ENCODE measurements at regions not wholly inside any gene's neighbourhood (a gene's known extent, or its start where the extent isn't known, plus 50 kb on each side); places are given as distances from the start of the nearest gene placed in this dataset.
"Not testable (repeated sequence)": the region's sequence is repeated elsewhere in the genome, so short reads cannot be mapped to it uniquely, and the experiment has no call there.

DNA sequence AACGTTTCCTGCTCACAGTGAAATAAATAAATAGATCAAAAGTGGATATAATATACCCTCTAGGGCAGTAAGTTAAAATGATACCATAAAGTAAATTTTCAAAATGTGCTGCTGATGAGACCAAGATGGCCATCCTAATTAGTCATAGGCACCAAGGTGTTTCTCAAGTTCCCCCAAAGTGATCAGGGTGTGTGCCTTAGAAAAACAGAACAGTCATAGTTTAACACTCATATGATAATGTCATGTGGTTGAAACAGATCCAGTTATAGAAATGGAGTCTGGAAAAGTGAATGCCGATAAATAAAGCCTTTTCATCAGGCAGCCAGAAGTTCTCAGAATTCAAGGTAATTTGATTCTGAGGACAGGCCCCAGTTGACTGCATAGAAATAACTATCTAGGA is 161.5 kb upstream of the CDKN2B start:
- Histone ChIP-seq H3K36me3 (ENCODE audit: control insufficient read depth, insufficient read depth, low read length) (no peaks in the 10 kb centered on the region), H3K27me3 (ENCODE audit: control insufficient read depth, insufficient read depth, low read length) (no peaks in the 10 kb centered on the region), H3K9me3 (ENCODE audit: control insufficient read depth, low read depth, low read length) (no peaks in the 10 kb centered on the region), H3K4me1 (ENCODE audit: control insufficient read depth, insufficient read depth, low read length) (peaks cover 11% of the 10 kb centered on the region), H3K4me3 (ENCODE audit: low read length) (no peak overlapping the region), H3K27ac (ENCODE audit: low read length) (no peak overlapping the region)
- 88% methylated on average over 2 of the region's 2 CpGs for WGBS (ENCODE audit: insufficient coverage, low lambda C conversion rate)
- DNase-seq = no peak

DNA sequence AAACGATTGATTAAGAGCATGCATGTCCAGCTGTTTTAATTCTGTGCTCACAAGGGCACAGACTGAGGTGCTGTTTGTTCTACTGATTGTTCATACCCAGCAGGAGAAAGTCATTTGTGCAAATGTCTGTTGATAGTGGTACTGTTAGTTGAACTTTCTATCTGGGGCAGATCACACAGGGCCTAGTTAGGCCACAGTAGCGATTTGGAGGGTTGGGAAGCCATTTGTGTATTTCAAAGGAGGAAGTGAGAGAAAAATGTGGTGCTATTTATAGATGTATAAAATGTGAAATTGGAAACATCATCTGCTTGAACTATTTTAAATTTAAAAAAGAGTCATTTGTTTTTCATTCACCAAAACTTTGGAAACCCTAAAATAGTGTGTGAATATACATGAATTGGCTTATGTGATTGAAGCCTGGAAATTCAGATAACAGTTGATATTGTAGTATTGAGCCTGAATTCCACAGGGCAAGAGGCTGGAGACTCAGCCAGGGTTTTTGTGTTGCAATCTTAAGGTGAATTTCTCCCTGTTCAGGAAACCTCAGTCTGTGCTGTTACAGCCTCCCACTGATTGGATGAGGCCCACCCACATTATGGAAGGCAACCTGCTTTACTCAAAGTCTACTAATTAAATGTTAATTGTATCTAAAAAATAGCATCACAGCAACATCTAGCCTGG is 162.0 kb upstream of the CDKN2B start:
- Histone ChIP-seq H3K36me3 (ENCODE audit: control insufficient read depth, insufficient read depth, low read length) (no peaks in the 10 kb centered on the region), H3K4me3 (ENCODE audit: low read length) (no peak overlapping the region), H3K9me3 (ENCODE audit: control insufficient read depth, low read depth, low read length) (no peaks in the 10 kb centered on the region), H3K27me3 (ENCODE audit: control insufficient read depth, insufficient read depth, low read length) (no peaks in the 10 kb centered on the region), H3K4me1 (ENCODE audit: control insufficient read depth, insufficient read depth, low read length) (peaks cover 11% of the 10 kb centered on the region), H3K27ac (ENCODE audit: low read length) (no peak overlapping the region)
- no CpG with 5 or more reads among the region's 2 CpGs for WGBS (ENCODE audit: insufficient coverage, low lambda C conversion rate)
- no peak for DNase-seq

DNA sequence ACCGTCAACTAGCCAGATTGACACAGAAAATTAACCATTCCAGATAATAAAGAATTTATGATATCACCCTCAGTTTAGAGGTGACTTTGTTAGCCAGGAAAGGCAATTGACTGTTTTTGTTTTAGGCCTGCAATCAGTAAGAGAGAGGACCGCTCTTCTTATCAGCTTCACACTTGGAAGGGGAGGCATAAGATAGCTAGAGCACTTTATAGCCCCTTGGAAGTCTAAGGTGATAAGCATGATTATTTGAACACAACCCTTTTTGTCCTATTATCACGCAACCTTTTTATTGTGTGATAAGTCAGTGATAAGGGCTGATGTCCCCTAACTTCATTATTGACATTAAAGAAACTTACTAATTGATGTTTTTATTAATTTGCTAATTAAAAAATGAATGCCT is 162.6 kb upstream of the CDKN2B start:
- WGBS (ENCODE audit: insufficient coverage, low lambda C conversion rate) = no CpG with 5 or more reads among the region's 3 CpGs

DNA sequence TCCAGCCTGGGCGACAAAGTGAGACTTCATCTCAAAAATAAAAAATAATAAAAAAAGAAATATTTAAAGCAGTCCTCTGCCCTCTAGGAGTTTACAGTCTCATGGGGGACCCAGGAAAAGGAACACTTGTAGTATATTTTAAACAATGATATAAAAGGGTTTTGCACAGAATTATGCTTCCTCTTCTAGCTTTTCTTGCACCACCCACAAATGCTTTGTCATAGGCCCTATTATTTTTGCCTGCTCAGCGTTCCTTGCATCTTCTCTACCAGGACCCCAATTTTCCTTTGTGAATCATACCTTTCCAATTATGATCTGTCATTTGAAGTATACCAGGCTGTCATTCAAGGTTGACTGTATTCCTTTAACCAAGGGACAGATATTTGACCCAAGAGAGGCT is 164.8 kb upstream of the CDKN2B start:
- 100% methylated on average over 1 of the region's 2 CpGs for WGBS (ENCODE audit: insufficient coverage, low lambda C conversion rate)
- DNase-seq = no peak
- H3K4me3 ChIP-seq (ENCODE audit: low read length) = no peak overlapping the region
- H3K27ac ChIP-seq (ENCODE audit: low read length) = no peak overlapping the region
- peaks cover 11% of the 10 kb centered on the region for H3K4me1 ChIP-seq (ENCODE audit: control insufficient read depth, insufficient read depth, low read length)
- no peaks in the 10 kb centered on the region for H3K27me3 ChIP-seq (ENCODE audit: control insufficient read depth, insufficient read depth, low read length)
- H3K36me3 ChIP-seq (ENCODE audit: control insufficient read depth, insufficient read depth, low read length) = no peaks in the 10 kb centered on the region
- no peaks in the 10 kb centered on the region for H3K9me3 ChIP-seq (ENCODE audit: control insufficient read depth, low read depth, low read length)

More for the DNA sequence above, 162.6 kb upstream of the CDKN2B start:
- DNase-seq = no peak
- Histone ChIP-seq H3K4me3 (ENCODE audit: low read length) (no peak overlapping the region), H3K36me3 (ENCODE audit: control insufficient read depth, insufficient read depth, low read length) (no peaks in the 10 kb centered on the region), H3K27ac (ENCODE audit: low read length) (no peak overlapping the region), H3K9me3 (ENCODE audit: control insufficient read depth, low read depth, low read length) (no peaks in the 10 kb centered on the region), H3K4me1 (ENCODE audit: control insufficient read depth, insufficient read depth, low read length) (peaks cover 11% of the 10 kb centered on the region), H3K27me3 (ENCODE audit: control insufficient read depth, insufficient read depth, low read length) (no peaks in the 10 kb centered on the region)

DNA sequence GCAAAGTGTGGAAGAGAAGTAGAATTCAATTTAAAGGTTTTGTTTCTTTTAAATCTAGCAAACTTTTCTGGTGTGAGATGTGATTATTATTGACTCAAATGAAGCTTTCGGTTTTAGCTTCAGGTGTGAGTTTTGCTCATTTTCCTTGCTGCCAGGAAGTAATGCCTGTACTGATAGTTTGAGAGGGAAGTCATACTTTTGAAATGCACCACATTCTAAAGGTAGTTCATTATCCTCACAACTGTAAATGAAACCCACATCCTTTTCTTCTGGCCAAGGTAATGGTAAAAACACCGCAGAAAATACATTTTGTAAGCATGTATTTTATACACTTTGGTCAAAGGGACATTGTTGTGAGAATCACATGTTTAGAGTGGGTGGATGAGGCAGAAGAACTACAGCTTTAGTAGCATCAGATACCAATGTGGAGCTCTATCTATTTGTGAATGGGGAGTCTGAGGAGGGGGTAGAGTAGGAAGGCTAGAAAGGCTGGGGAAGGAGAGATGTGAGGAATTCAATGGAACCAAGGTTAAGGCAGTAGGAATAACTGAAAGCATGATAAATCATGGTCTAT is 167.0 kb upstream of the CDKN2B start:
- H3K36me3 ChIP-seq (ENCODE audit: control insufficient read depth, insufficient read depth, low read length) = no peaks in the 10 kb centered on the region
- peaks cover 5% of the 10 kb centered on the region for H3K4me1 ChIP-seq (ENCODE audit: control insufficient read depth, insufficient read depth, low read length)
- DNase-seq = no peak
- no peaks in the 10 kb centered on the region for H3K27me3 ChIP-seq (ENCODE audit: control insufficient read depth, insufficient read depth, low read length)
- no CpG with 5 or more reads among the region's 2 CpGs for WGBS (ENCODE audit: insufficient coverage, low lambda C conversion rate)
- H3K27ac ChIP-seq (ENCODE audit: low read length) = no peak overlapping the region
- H3K4me3 ChIP-seq (ENCODE audit: low read length) = no peak overlapping the region
- no peaks in the 10 kb centered on the region for H3K9me3 ChIP-seq (ENCODE audit: control insufficient read depth, low read depth, low read length)

DNA sequence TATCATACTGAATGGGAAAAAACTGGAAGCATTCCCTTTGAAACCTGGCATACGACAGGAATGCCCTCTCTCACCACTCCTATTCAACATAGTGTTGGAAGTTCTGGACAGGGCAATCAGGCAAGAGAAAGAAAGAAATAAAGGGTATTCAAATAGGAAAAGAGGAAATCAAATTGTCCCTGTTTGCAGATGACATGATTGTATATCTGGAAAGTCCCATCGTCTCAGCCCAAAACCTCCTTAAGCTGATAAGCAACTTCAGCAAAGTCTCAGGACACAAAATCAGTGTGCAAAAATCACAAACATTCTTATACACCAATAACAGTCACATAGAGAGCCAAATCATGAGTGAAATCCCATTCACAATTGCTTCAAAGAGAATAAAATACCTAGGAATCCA is 171.9 kb upstream of the CDKN2B start:
- not testable (repeated sequence) for H3K36me3 ChIP-seq (ENCODE audit: control insufficient read depth, insufficient read depth, low read length)

DNA sequence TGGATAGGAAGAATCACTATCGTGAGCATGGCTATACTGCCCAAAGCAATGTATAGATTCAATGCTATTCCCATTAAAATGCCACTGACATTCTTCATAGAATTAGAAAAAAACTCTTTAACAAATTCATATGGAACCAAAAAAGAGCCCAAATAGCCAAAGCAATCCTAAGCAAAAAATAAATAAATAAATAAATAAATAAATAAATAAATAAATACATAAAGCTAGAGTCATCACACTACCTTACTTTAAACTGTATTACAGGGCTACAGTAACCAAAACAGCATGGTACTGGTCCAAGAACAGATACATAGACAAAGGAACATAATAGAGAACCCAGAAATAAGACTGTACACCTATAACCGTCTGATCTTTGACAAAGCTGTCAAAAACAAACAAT is 180.4 kb upstream of the CDKN2B start:
- Histone ChIP-seq H3K27ac (ENCODE audit: low read length) (no peak overlapping the region), H3K27me3 (ENCODE audit: control insufficient read depth, insufficient read depth, low read length) (peaks cover 7% of the 10 kb centered on the region), H3K9me3 (ENCODE audit: control insufficient read depth, low read depth, low read length) (no peaks in the 10 kb centered on the region), H3K4me1 (ENCODE audit: control insufficient read depth, insufficient read depth, low read length) (no peaks in the 10 kb centered on the region), H3K4me3 (ENCODE audit: low read length) (no peak overlapping the region), H3K36me3 (ENCODE audit: control insufficient read depth, insufficient read depth, low read length) (no peaks in the 10 kb centered on the region)
- WGBS (ENCODE audit: insufficient coverage, low lambda C conversion rate) = no CpG with 5 or more reads among the region's 2 CpGs
- DNase-seq = no peak

More for the DNA sequence above, 171.9 kb upstream of the CDKN2B start:
- not testable (repeated sequence) for H3K27ac ChIP-seq (ENCODE audit: low read length); DNase-seq; H3K27me3 ChIP-seq (ENCODE audit: control insufficient read depth, insufficient read depth, low read length); H3K9me3 ChIP-seq (ENCODE audit: control insufficient read depth, low read depth, low read length); H3K4me3 ChIP-seq (ENCODE audit: low read length); H3K4me1 ChIP-seq (ENCODE audit: control insufficient read depth, insufficient read depth, low read length)
- 100% methylated on average over 1 of the region's 2 CpGs for WGBS (ENCODE audit: insufficient coverage, low lambda C conversion rate)

DNA sequence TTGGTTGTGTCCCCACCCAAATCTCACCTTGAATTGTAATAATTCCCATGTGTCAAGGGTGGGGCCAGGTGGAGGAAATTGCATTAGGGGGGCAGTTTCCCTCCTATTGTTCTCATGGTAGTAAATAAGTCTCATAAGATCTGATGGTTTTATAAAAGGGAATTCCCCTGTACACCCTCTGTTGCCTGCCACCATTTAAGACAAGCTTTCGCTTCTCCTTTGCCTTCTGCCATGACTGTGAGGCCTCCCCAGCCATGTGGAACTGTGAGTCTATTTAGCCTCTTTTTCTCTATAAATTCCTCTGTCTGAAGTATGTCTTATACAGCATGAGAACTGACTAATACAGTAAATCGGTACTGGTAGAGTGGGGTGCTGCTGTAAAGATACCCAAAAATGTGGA is 187.9 kb upstream of the CDKN2B start:
- 100% methylated on average over 1 of the region's 2 CpGs for WGBS (ENCODE audit: insufficient coverage, low lambda C conversion rate)
- not testable (repeated sequence) for DNase-seq; H3K4me3 ChIP-seq (ENCODE audit: low read length)

DNA sequence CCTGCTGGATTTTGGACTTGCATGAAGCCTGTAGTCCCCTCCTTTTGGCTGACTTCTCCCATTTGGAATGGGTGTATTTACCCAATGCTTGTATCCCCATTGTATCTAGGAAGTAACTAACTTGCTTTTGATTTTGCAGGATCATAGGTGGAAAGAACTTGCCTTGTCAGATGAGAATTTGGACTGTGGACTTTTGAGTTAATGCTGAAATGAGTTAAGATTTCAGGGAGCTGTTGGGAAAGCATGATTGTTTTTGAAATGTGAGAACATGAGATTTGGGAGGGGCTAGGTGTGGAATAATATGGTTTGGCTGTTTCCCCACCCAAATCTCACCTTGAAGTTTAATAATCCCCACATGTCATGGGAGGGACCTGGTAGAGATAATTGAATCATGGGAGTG is 189.6 kb upstream of the CDKN2B start:
- no peaks in the 10 kb centered on the region for H3K36me3 ChIP-seq (ENCODE audit: control insufficient read depth, insufficient read depth, low read length)
- H3K4me3 ChIP-seq (ENCODE audit: low read length) = no peak overlapping the region
- DNase-seq = peak in 1 of 2 donors; percentile 51
- H3K9me3 ChIP-seq (ENCODE audit: control insufficient read depth, low read depth, low read length) = no peaks in the 10 kb centered on the region
- no peak overlapping the region for H3K27ac ChIP-seq (ENCODE audit: low read length)
- no peaks in the 10 kb centered on the region for H3K27me3 ChIP-seq (ENCODE audit: control insufficient read depth, insufficient read depth, low read length)
- H3K4me1 ChIP-seq (ENCODE audit: control insufficient read depth, insufficient read depth, low read length) = peaks cover 4% of the 10 kb centered on the region

More for the DNA sequence above, 187.9 kb upstream of the CDKN2B start:
- H3K4me1 ChIP-seq (ENCODE audit: control insufficient read depth, insufficient read depth, low read length); H3K27ac ChIP-seq (ENCODE audit: low read length); H3K36me3 ChIP-seq (ENCODE audit: control insufficient read depth, insufficient read depth, low read length); H3K27me3 ChIP-seq (ENCODE audit: control insufficient read depth, insufficient read depth, low read length); H3K9me3 ChIP-seq (ENCODE audit: control insufficient read depth, low read depth, low read length): not testable (repeated sequence)

DNA sequence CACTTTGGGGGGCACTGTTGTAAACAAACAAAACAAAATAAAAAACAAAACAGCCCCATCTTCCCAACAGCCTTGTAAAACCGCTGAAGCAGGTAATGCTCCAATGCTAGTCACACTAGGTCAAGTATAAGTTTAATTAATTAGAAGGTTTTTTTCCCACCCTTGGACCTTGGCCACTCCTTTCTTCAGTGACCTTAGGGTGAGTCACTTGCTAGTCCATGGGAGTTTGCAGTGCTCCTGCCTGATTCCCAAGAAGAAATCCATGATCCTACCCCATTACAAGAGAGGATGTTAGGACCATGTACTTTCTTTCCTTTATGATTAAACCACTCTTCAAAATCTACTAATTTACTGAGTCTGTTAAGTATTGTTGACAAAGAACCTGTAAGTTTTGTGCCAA is 192.2 kb upstream of the CDKN2B start:
- WGBS (ENCODE audit: insufficient coverage, low lambda C conversion rate) = no CpG with 5 or more reads among the region's 1 CpG
- Histone ChIP-seq H3K27me3 (ENCODE audit: control insufficient read depth, insufficient read depth, low read length) (no peaks in the 10 kb centered on the region), H3K27ac (ENCODE audit: low read length) (no peak overlapping the region), H3K36me3 (ENCODE audit: control insufficient read depth, insufficient read depth, low read length) (no peaks in the 10 kb centered on the region), H3K4me3 (ENCODE audit: low read length) (no peak overlapping the region), H3K4me1 (ENCODE audit: control insufficient read depth, insufficient read depth, low read length) (peaks cover 4% of the 10 kb centered on the region), H3K9me3 (ENCODE audit: control insufficient read depth, low read depth, low read length) (no peaks in the 10 kb centered on the region)
- DNase-seq = no peak
